Ishikawa (cell line): ENCODE measurements at regions not wholly inside any gene's neighbourhood (a gene's known extent, or its start where the extent isn't known, plus 50 kb on each side); places are given as distances from the start of the nearest gene placed in this dataset.

Source experiments
- EGR1 ChIP-seq: IDR thresholded peaks from 2 replicates; pipeline ENCODE4 v1.6.1; 2012
- EP300 ChIP-seq: IDR thresholded peaks from 2 replicates; pipeline ENCODE4 v1.6.1; 2012; ENCODE audit warnings: borderline replicate concordance
- NFIC ChIP-seq: IDR thresholded peaks from 2 replicates; pipeline ENCODE4 v1.6.1; 2012
- RAD21 ChIP-seq: IDR thresholded peaks from 2 replicates; pipeline ENCODE4 v1.6.1; 2012; ENCODE audit warnings: low read depth
- TCF12 ChIP-seq: IDR thresholded peaks from 2 replicates; pipeline ENCODE4 v1.6.1; 2012; ENCODE audit warnings: low read depth
- YY1 ChIP-seq: IDR thresholded peaks from 2 replicates; pipeline ENCODE4 v1.6.1; 2012; ENCODE audit warnings: low read depth
- TF ChIP-seq, protein P1 (sequence below): IDR thresholded peaks from 2 replicates; pipeline ENCODE4 v1.6.1; 2012

GRCh38 chr12:114073076-114073475 lies 107.0 kb upstream of the RBM19 start:
- no peak for TF ChIP-seq EGR1
- no peak for TF ChIP-seq EP300
- TF ChIP-seq YY1 = no peak
- TF ChIP-seq TCF12 = no peak
- TF ChIP-seq, protein P1, sequence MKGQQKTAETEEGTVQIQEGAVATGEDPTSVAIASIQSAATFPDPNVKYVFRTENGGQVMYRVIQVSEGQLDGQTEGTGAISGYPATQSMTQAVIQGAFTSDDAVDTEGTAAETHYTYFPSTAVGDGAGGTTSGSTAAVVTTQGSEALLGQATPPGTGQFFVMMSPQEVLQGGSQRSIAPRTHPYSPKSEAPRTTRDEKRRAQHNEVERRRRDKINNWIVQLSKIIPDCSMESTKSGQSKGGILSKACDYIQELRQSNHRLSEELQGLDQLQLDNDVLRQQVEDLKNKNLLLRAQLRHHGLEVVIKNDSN = no peak
- no peak for TF ChIP-seq NFIC
- no peak for TF ChIP-seq RAD21
